ENCODE measurements at regions not wholly inside any gene's neighbourhood (a gene's known extent, or its start where the extent isn't known, plus 50 kb on each side); places are given as distances from the start of the nearest gene placed in this dataset.

DNA sequence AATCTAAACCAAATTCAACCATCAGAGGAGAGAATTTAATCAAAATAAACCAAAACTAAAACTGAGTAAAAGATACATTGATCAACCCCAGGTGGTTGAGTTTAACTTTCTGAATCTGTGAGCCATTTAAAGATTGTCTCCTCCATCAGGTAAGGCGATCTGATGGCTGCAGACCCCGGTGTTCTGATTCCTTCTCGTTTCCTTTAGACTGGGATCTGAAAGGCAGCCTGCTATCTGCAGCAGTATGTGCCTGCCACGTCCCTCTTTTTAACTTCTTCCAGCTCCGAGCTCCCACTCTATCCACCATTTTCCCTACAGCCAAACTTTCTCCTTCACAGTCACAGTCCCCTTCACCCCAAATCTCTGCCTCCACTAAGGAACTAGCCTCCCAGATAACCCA is 66.1 kb upstream of the ARHGAP32 start:
- DNase-seq (ENCODE audit: low read depth, low spot score) = no peak

GRCh38 chr11:129257512-129257911 is 65.4 kb upstream of the ARHGAP32 start:
- no peak for TF ChIP-seq FOXP2 (optimal IDR thresholded peaks at IDR 0.05; ENCODE audit: control extremely low read depth, extremely low read length, insufficient read depth)
- TF ChIP-seq POLR2AphosphoS5 (IDR thresholded peaks at IDR 0.05; ENCODE audit: borderline replicate concordance, low read depth, low read length) = no peak
- TF ChIP-seq EZH2 (IDR thresholded peaks at IDR 0.05) = no peak

More for the DNA sequence above, 66.1 kb upstream of the ARHGAP32 start:
- no peak overlapping the region for H3K9ac ChIP-seq (ENCODE audit: insufficient read length)
- no peaks in the 10 kb centered on the region for H3K36me3 ChIP-seq (ENCODE audit: insufficient read depth, low read length)
- H3K27ac ChIP-seq = no peak overlapping the region
- H3K9me3 ChIP-seq (ENCODE audit: low read depth, low read length) = no peaks in the 10 kb centered on the region
- TF ChIP-seq FOXP2 (optimal IDR thresholded peaks at IDR 0.05; ENCODE audit: control extremely low read depth, extremely low read length, insufficient read depth) = no peak
- TF ChIP-seq EZH2 (IDR thresholded peaks at IDR 0.05) = no peak
- TF ChIP-seq POLR2AphosphoS5 (IDR thresholded peaks at IDR 0.05; ENCODE audit: borderline replicate concordance, low read depth, low read length) = no peak
- H3K4me3 ChIP-seq = no peak overlapping the region

DNA sequence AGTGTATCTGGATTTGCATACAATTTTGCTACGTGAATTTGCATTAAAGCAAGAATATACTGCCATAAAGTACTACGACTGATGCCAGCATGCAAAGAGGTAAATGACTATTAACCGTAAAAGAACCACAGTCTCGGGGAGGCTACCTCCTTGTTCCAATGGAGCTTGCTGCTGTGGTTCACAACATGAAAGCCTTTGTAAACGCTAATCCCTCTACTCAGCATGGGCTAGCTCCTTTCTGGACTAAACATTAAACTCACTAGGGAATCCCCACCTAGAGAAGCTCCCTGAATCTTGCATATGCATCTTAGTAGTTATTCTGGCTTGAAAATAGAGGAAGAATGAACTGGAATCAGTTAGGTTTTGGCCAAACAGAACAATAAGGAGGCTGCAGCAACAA is 60.5 kb upstream of the ARHGAP32 start:
- peak overlapping the region; percentile 44; the same call in 1 of the 2 replicates for H3K27ac ChIP-seq
- H3K4me3 ChIP-seq = no peak overlapping the region
- no peak overlapping the region for H3K9ac ChIP-seq (ENCODE audit: insufficient read length)
- no peaks in the 10 kb centered on the region for H3K36me3 ChIP-seq (ENCODE audit: insufficient read depth, low read length)
- no peak for DNase-seq (ENCODE audit: low read depth, low spot score)
- no peak for TF ChIP-seq EZH2 (IDR thresholded peaks at IDR 0.05)
- TF ChIP-seq FOXP2 (optimal IDR thresholded peaks at IDR 0.05; ENCODE audit: control extremely low read depth, extremely low read length, insufficient read depth) = no peak
- TF ChIP-seq POLR2AphosphoS5 (IDR thresholded peaks at IDR 0.05; ENCODE audit: borderline replicate concordance, low read depth, low read length) = no peak
- H3K9me3 ChIP-seq (ENCODE audit: low read depth, low read length) = no peaks in the 10 kb centered on the region

More at GRCh38 chr11:129257512-129257911, 65.4 kb upstream of the ARHGAP32 start:
- no peak overlapping the region for H3K27ac ChIP-seq
- no peak overlapping the region for H3K9ac ChIP-seq (ENCODE audit: insufficient read length)
- no peaks in the 10 kb centered on the region for H3K36me3 ChIP-seq (ENCODE audit: insufficient read depth, low read length)
- no peak for DNase-seq (ENCODE audit: low read depth, low spot score)
- H3K4me3 ChIP-seq = no peak overlapping the region
- no peaks in the 10 kb centered on the region for H3K9me3 ChIP-seq (ENCODE audit: low read depth, low read length)

DNA sequence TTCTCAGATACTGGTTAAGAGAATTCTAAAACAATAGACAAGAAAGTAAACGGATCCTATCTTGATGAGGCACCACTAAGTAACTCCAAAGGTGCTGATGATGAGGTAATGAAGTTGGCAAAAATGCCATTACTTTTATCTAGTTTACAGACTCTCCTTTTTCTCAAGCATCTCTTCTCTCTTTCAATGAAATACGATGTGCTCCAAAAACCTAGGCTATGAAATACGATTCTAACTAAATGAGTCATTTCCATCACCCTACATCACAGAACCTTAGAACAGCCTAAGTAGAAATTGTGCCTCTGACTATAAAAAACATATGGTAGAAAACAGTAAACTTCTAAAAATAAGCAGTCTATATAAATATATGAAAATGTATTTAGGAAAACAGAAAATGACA is 58.9 kb upstream of the ARHGAP32 start:
- no peak for DNase-seq (ENCODE audit: low read depth, low spot score)
- Histone ChIP-seq H3K9ac (ENCODE audit: insufficient read length) (no peak overlapping the region), H3K36me3 (ENCODE audit: insufficient read depth, low read length) (no peaks in the 10 kb centered on the region), H3K27ac (no peak overlapping the region), H3K9me3 (ENCODE audit: low read depth, low read length) (no peaks in the 10 kb centered on the region), H3K4me3 (no peak overlapping the region)
- TF ChIP-seq EZH2 (IDR thresholded peaks at IDR 0.05) (no peak), FOXP2 (optimal IDR thresholded peaks at IDR 0.05; ENCODE audit: control extremely low read depth, extremely low read length, insufficient read depth) (no peak), POLR2AphosphoS5 (IDR thresholded peaks at IDR 0.05; ENCODE audit: borderline replicate concordance, low read depth, low read length) (no peak)

DNA sequence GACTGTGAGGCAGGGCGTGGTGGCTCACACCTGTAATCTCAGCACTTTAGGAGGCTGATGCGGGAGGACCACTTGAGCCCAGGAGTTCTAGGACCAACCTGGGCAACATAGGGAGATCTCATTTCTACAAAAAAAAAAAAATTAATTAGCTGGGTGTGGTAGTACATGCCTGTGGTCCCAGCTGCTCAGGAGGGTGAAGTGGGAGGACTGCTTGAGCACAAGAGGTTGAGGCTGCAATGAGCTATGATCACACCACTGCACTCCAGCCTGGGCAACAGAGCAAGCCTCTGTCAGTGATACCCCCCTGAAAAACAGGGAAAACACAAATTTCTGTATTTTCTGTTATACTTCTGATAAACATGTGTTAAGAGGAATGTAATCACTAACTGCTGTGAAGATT is 57.8 kb upstream of the ARHGAP32 start:
- H3K9me3 ChIP-seq (ENCODE audit: low read depth, low read length) = no peaks in the 10 kb centered on the region
- H3K36me3 ChIP-seq (ENCODE audit: insufficient read depth, low read length) = no peaks in the 10 kb centered on the region
- H3K27ac ChIP-seq = peak overlapping the region; percentile 88
- TF ChIP-seq EZH2 (IDR thresholded peaks at IDR 0.05) = no peak
- no peak for TF ChIP-seq POLR2AphosphoS5 (IDR thresholded peaks at IDR 0.05; ENCODE audit: borderline replicate concordance, low read depth, low read length)
- TF ChIP-seq FOXP2 (optimal IDR thresholded peaks at IDR 0.05; ENCODE audit: control extremely low read depth, extremely low read length, insufficient read depth) = no peak
- no peak overlapping the region for H3K9ac ChIP-seq (ENCODE audit: insufficient read length)
- no peak for DNase-seq (ENCODE audit: low read depth, low spot score)
- no peak overlapping the region for H3K4me3 ChIP-seq

DNA sequence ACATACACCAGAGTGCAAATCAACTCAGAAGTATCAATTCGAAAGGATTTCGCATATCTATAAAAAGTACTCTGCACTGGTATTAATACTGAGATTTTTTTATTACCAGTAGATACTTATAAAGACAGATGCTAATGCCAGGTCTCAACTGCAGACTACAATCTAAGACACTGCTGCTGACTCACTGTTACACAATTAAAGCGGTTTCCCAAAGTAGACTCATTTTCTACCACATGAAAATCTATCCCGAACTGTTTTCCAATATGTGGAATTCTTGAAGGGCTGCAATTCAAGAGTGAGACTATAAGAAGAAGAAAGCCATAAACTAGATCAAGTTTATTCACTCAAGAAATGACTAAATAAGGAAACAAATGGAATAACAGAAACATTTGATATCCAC is 57.2 kb upstream of the ARHGAP32 start:
- TF ChIP-seq POLR2AphosphoS5 (IDR thresholded peaks at IDR 0.05; ENCODE audit: borderline replicate concordance, low read depth, low read length) = no peak
- TF ChIP-seq EZH2 (IDR thresholded peaks at IDR 0.05) = no peak
- no peak for TF ChIP-seq FOXP2 (optimal IDR thresholded peaks at IDR 0.05; ENCODE audit: control extremely low read depth, extremely low read length, insufficient read depth)
- no peak for DNase-seq (ENCODE audit: low read depth, low spot score)
- no peaks in the 10 kb centered on the region for H3K36me3 ChIP-seq (ENCODE audit: insufficient read depth, low read length)
- H3K9ac ChIP-seq (ENCODE audit: insufficient read length) = no peak overlapping the region
- H3K9me3 ChIP-seq (ENCODE audit: low read depth, low read length) = no peaks in the 10 kb centered on the region
- H3K4me3 ChIP-seq = no peak overlapping the region
- H3K27ac ChIP-seq = peak overlapping the region; percentile 88; the same call in 1 of the 2 replicates

GRCh38 chr11:129248618-129249017 is 56.5 kb upstream of the ARHGAP32 start:
- TF ChIP-seq EZH2 (IDR thresholded peaks at IDR 0.05) (no peak), POLR2AphosphoS5 (IDR thresholded peaks at IDR 0.05; ENCODE audit: borderline replicate concordance, low read depth, low read length) (no peak), FOXP2 (optimal IDR thresholded peaks at IDR 0.05; ENCODE audit: control extremely low read depth, extremely low read length, insufficient read depth) (no peak)
- H3K4me3 ChIP-seq = peak overlapping the region; percentile 44
- no peaks in the 10 kb centered on the region for H3K36me3 ChIP-seq (ENCODE audit: insufficient read depth, low read length)
- DNase-seq (ENCODE audit: low read depth, low spot score) = no peak
- H3K27ac ChIP-seq = peak overlapping the region; percentile 88
- H3K9ac ChIP-seq (ENCODE audit: insufficient read length) = no peak overlapping the region
- H3K9me3 ChIP-seq (ENCODE audit: low read depth, low read length) = no peaks in the 10 kb centered on the region

GRCh38 chr11:129247135-129247534 is 55.0 kb upstream of the ARHGAP32 start:
- H3K9ac ChIP-seq (ENCODE audit: insufficient read length) = peak overlapping the region; percentile 25
- H3K36me3 ChIP-seq (ENCODE audit: insufficient read depth, low read length) = no peaks in the 10 kb centered on the region
- no peaks in the 10 kb centered on the region for H3K9me3 ChIP-seq (ENCODE audit: low read depth, low read length)
- no peak for DNase-seq (ENCODE audit: low read depth, low spot score)
- peak overlapping the region; percentile 88; the same call in 1 of the 2 replicates for H3K27ac ChIP-seq
- TF ChIP-seq FOXP2 (optimal IDR thresholded peaks at IDR 0.05; ENCODE audit: control extremely low read depth, extremely low read length, insufficient read depth) (peak; percentile 17), EZH2 (IDR thresholded peaks at IDR 0.05) (no peak), POLR2AphosphoS5 (IDR thresholded peaks at IDR 0.05; ENCODE audit: borderline replicate concordance, low read depth, low read length) (no peak)
- H3K4me3 ChIP-seq = no peak overlapping the region

GRCh38 chr11:129242855-129243254 is 50.7 kb upstream of the ARHGAP32 start:
- no peak overlapping the region for H3K27ac ChIP-seq
- no peaks in the 10 kb centered on the region; the same call in 1 of the 2 replicates for H3K36me3 ChIP-seq (ENCODE audit: insufficient read depth, low read length)
- no peak overlapping the region for H3K4me3 ChIP-seq
- TF ChIP-seq FOXP2 (optimal IDR thresholded peaks at IDR 0.05; ENCODE audit: control extremely low read depth, extremely low read length, insufficient read depth) (no peak), POLR2AphosphoS5 (IDR thresholded peaks at IDR 0.05; ENCODE audit: borderline replicate concordance, low read depth, low read length) (no peak), EZH2 (IDR thresholded peaks at IDR 0.05) (no peak)
- DNase-seq (ENCODE audit: low read depth, low spot score) = no peak
- no peak overlapping the region for H3K9ac ChIP-seq (ENCODE audit: insufficient read length)
- no peaks in the 10 kb centered on the region for H3K9me3 ChIP-seq (ENCODE audit: low read depth, low read length)

Data from SK-N-MC (cell line).